GM18951 (cell line): ENCODE measurements at regions not wholly inside any gene's neighbourhood (a gene's known extent, or its start where the extent isn't known, plus 50 kb on each side); places are given as distances from the start of the nearest gene placed in this dataset.

Source experiments
- POLR2A ChIP-seq: IDR thresholded peaks from 4 replicates; pipeline ENCODE4 v1.6.1; 2011; ENCODE audit warnings: mild to moderate bottlenecking; ENCODE audit not compliant: insufficient read length, insufficient read depth; ENCODE audit errors: extremely low read depth
- in situ Hi-C: fragments of 300-500 bp; cut with MboI; formaldehyde crosslinking; loops from one replicate; pipeline ENCODE4 v1.12.0; 2022; ENCODE audit warnings: low sequenced_read_pairs, mixed read lengths, inconsistent platforms; ENCODE audit not compliant: unreplicated experiment

DNA sequence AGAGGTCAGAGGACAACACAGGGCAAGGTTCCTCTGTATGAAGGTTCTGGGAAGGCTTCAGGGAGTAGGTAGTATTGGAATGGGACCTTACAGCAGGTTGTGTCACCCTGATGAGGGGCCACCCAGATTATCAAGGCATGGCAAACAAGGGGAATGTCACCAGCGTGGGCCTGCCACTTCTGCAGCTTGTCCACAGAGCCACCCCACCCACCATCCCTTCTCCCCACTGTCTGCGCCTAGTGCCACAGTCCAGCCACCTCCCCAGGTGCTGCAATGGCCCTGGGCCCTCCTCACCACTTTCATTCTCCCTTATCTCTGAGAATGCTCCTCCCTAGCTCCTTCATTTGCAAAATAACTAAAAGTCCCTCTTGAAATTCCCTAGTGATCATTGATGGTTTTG is 170.3 kb downstream of the TTC32 start:
- in situ Hi-C loops: loop anchor here (25.0 kb wide), 1 partner anchor 1219 kb away; no protein-coding TSS in a partner anchor
- no peak for TF ChIP-seq POLR2A

DNA sequence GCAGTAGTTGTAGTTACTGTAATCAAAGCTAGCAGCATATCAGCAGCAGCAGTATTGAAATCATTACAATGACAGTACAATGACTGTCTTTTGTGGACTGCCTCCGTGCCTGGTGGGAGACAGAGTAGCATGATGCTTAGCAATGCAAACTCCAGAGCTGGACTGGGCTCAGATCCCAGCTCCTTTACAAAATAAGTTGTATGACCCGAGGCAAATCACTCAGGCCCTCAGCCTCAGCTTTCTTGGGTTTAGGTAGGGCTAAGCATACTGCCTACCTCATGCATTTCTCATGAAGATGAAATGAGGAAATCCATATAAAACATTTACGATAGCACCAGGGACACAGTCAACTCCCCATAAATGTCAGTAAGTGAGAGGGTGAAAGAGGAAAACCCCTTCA is 170.7 kb downstream of the TTC32 start:
- TF ChIP-seq POLR2A: no peak

DNA sequence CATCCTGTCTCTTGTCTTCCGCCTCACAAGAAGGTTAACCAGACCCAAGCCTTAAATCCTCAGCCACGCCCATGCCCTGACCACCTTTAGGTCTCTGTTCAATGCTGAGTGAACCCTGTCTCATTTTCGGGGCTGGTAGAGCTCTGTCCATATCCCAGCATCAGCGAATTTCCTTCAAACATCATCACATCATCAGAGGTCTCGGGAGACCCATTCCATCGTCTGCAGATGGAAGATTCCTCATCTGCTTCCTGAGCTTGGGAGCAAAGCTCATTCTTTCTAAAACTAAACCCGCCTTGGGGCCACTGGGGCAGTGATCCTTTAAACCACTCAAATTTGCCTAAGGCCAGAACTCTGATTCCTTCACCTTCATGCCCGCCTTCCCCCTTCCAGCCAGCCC is 173.7 kb downstream of the TTC32 start:
- TF ChIP-seq POLR2A: no peak
- in situ Hi-C loops: loop anchor here (25.0 kb wide), 1 partner anchor 1216 kb away; no protein-coding TSS in a partner anchor

More for the DNA sequence above, 170.7 kb downstream of the TTC32 start:
- in situ Hi-C loops: loop anchor here (25.0 kb wide), 1 partner anchor 1219 kb away; no protein-coding TSS in a partner anchor

DNA sequence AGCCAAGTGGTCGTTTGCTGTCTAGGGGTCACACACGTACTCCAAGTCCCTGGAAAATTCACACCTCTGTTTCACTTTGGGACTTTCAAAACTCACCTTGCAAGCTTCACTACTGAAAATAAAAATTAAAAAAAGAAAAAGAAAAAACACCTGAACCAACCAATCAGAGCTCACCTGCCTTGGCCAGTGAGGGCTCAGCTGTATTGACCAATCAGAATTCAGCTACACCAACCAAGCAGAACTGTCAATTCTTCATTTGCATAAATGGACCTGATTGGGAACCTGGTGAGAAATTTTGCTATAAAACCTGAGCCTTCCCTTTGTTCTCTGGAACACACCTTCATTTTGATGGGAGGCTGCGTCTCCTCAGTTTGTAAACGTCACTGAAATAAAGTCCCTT is 176.4 kb downstream of the TTC32 start:
- TF ChIP-seq POLR2A: no peak
- in situ Hi-C loops: loop anchor here (25.0 kb wide), 1 partner anchor 1213 kb away; no protein-coding TSS in a partner anchor

DNA sequence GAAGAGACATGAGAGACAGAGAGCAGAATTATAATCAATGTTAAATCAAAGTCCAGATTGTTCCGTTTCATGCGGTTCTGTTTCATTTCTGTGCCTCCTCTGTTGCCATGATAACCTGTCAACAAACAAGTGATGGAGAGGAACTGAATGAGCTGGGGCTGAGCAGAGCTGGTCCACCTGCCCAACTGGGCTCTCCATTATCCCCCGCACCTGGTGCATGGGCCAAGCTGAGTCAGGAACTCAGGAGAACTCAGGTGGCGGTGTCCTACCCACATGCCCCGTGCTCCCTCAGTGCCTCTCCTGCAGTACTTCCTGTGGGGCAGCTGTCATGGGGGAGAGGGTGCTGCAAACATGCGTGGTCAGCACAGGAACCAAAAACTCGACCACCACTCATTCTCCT is 178.8 kb downstream of the TTC32 start:
- no peak for TF ChIP-seq POLR2A
- in situ Hi-C loops: no loop called here

DNA sequence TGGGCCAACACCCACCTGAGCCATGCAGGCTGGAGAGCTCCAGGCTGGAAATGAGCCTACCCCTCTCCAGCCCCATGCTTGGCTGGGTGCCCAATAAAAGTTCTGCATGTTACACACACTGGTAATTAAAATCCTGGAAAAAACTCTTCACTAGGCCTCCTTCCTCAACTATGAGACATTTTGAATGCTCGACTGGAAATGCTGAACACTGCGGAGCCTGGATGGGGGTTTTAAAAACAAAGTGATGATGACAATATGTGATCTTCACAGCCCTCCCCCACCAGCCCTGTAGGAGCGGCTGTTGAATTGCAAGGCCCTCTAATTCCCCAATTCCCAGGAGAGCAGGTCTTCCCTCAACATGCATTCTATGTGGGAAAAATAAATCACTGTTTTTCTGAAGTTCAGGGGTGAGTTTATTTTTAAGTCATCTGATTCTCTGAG is 179.2 kb downstream of the TTC32 start:
- TF ChIP-seq POLR2A: no peak
- in situ Hi-C loops: no loop called here

DNA sequence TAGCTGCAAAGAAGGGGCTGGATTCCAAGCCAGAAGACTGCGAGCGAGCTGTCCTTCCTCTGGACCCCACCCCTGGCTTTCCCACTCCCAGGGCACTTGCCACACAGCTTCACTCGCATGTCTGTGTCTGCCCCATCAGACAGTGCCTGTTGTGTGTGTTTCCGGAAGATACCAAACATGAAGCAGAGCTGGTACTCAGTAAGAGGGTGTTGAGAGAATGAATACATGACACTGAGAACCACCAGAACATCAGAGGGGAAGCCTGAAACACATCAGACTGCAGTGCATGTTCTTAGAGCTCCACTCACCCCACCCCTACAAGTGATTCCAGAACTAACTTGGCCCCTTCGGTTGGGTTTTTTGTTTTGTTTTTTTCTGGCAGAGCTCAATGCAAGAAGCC is 181.5 kb downstream of the TTC32 start:
- in situ Hi-C loops: no loop called here
- TF ChIP-seq POLR2A: no peak

DNA sequence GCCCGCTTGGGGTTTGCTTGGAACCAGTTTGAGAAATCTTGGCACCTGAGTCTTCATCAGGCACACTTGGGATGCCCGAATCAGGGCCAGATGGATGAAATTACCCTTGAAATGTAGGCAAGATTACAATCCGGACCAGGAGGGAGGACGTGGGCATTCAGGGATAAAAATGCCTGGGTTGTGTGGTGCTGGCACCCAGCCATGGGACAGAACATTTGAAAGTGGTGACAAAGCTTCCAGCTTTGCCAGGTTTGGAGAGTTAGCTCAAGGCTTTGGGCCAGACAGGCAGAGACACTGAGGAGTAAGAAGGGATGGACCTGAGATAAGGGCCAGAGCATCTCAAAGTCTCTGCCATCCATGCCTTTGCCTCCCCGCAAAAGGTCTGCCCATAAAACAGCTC is 182.2 kb downstream of the TTC32 start:
- in situ Hi-C loops: no loop called here
- TF ChIP-seq POLR2A: no peak

DNA sequence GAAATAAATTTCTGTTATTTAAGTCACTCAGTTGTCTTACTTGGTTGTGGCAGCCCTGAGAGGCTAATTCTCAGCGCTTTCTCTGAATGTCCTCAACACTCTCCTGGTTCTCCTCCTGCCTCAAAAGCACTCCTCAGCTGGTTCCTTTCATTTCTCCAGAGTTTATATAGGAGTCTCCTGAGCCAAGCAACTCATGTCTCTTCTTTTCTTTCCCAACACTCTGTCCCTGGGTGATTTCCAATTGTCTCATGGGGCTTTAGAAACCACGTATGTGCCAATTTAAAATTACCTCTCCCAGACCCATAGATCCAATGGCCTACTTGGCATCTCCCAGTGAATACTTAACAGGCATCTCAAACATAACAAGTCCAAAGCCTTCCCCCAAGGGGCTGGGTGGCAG is 184.3 kb downstream of the TTC32 start:
- no peak for TF ChIP-seq POLR2A
- in situ Hi-C loops: no loop called here

DNA sequence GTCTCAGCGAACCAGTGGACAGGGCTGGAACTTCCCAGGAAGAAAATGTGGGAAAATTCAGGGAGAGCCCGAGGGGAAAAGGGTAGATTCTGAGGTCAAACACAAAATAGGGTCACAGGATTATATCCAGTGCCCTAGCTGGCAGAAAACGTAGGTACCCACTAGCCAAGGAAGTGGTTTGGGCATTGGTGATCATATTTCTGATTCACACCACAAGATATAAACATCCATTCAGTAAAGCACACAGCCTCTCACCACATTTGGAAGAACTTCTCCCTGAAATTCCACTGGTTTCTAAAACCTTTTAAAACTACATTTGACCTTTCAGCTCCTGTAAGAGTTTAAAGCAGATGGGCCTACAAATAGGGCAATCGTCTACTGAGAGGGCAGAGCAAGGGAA is 186.9 kb downstream of the TTC32 start:
- TF ChIP-seq POLR2A: no peak
- in situ Hi-C loops: no loop called here

DNA sequence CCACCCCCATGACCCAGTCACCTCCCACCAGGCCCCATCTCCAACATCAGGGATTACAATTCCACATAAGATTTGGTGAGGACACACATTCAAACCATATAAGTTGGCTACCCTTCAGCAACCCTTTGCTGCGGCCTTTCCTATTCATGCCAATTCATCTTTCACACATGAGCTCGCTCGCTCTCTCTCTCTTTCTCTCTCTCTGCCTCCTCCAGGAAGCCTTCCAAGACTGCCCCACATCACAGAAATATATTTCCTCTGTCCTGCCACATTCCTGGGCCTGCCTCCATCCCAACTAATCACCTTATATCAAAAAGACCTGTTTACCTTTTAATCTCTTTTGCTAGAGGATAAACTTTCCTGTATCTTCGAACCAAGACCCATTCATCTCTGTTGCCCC is 188.9 kb downstream of the TTC32 start:
- no peak for TF ChIP-seq POLR2A
- in situ Hi-C loops: no loop called here

DNA sequence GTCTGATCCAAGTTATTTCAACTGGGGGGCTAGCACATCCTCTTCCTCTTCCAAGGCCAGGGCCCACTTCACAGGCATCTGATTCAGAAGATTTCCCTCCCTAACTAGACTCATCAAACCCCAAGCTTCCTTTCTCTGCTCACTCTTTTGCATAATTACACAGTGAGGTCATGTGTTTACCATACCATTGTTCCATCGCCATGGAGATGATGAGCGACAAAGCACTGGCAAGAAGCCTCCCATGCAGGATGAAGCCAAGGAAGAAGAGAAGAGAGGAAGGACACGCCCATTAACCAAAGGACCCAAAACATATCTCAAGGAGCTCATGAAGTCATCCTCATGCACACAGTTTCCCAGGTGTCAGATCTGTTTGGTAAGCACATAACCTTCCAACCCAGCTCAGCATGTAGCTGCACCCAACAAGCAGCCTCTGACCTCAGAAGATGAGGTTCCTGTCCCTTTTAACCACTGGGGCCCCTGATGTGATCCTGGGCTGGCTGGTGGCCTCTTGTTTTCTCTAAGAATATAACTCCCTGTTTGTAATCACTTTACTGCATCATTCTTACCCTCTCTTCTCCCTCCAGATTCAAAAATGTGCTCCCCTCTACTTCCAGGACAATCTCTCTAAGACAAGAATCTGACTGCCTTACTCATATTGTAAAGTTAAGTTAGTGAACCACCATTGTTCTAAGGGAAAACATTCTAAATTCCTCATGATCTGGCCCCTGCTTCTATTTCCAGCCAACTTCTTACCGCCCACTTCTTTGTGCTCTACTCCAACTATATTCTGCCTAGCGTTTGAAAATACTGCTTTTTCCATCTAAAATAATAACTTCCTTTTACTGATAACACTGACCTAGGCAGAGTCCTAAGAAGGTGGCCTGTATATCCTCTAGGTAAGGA is 190.1 kb downstream of the TTC32 start:
- TF ChIP-seq POLR2A: no peak
- in situ Hi-C loops: no loop called here

DNA sequence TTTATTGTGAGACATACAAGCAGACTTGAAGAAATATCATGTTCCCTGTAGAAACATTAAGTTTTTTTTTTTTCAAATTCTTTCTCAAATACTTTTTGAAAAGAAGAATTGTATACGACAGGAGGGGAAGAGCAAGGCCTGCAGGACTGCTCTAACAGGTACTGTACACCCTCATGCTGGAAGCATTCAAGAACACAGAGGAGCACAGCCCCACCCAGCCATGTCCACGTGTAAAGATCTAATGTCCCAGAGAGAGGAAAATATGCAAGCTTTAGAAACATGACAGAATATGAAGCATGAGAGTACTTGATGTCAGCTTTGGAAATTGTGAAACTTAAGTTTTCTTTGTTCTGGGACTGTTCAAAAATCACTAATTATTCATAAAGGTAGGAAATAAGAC is 191.6 kb downstream of the TTC32 start:
- TF ChIP-seq POLR2A: no peak
- in situ Hi-C loops: no loop called here

DNA sequence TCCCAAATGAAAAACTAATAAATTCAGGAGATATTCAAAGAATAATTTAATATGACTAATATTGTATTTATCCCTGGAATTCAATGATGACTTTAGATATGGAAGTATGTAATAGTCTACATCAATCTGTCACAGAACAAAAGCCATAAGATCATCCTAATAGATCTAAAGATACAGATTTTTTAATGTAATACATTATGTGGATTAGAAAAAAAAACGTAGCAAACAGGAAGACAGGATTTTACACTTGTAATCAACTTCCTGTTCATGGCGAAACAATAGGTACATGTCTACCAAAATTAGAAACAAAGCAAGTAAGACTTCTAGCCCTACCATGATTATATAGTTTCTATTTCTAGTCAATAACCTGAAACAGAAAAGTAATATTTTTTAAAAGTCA is 192.2 kb downstream of the TTC32 start:
- in situ Hi-C loops: no loop called here
- TF ChIP-seq POLR2A: no peak

DNA sequence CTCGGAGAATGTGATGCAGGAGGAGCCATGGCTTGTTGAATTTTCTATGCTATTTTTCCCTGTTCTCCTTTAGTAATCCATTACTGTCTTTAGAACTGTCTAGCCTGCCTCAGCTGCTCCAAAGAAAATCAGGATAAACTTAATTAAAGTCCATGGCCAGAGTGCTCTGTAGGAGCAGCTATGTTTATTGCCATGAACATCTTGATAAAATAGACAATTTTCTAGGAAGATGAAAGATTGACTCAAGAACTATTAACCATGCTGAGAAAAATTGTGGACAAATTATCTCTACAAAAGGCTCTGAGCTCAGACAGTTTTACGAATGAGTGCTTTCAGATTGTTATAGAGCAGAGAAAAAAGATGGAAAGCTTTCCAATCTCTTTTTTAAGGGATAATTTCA is 193.0 kb downstream of the TTC32 start:
- no peak for TF ChIP-seq POLR2A
- in situ Hi-C loops: no loop called here

DNA sequence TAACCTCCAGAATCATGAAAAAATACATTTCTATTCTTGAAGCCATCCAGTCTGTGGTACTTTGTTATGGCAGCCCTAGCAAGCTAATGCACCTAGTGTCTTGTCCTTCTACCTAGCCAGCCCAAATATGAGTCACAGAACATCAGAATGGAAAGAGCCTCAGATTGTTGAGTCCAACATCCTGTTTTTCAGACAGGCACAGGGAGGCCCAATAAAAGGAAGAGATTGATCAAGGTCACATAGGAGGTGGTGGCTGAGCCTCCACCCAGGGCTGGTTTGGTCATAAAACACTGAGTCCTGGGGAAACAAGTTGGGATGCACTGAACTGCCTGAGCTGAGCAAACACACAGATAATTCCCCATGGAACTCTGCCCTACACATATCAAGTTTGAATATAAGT is 195.5 kb downstream of the TTC32 start:
- in situ Hi-C loops: no loop called here
- TF ChIP-seq POLR2A: no peak
